SH-SY5Y (cell line): ENCODE measurements at regions not wholly inside any gene's neighbourhood (a gene's known extent, or its start where the extent isn't known, plus 50 kb on each side); places are given as distances from the start of the nearest gene placed in this dataset.

ENCODE experiments used
- GATA2 ChIP-seq: IDR thresholded peaks from 2 replicates; pipeline ENCODE4 v1.6.1; 2011; ENCODE audit warnings: mild to moderate bottlenecking, low read depth, low read length
- GATA3 ChIP-seq: IDR thresholded peaks from 2 replicates; pipeline ENCODE4 v1.6.1; 2011; ENCODE audit warnings: low read depth, mild to moderate bottlenecking, low read length, moderate library complexity

- no peak for TF ChIP-seq GATA3
- TF ChIP-seq GATA2, result no peak
Observed at GRCh38 chr11:19512618-19513017, 200.0 kb upstream of the NAV2 start.

- TF ChIP-seq GATA3, result no peak
- TF ChIP-seq GATA2, result no peak
Observed at GRCh38 chr11:19511413-19512183, 201.0 kb upstream of the NAV2 start.

GRCh38 chr11:19511066-19511412 is 201.6 kb upstream of the NAV2 start:
- TF ChIP-seq GATA2 (no peak), GATA3 (no peak)

- TF ChIP-seq GATA3 (no peak), GATA2 (no peak)
Observed at GRCh38 chr11:19510468-19510867, 202.2 kb upstream of the NAV2 start.

- no peak for TF ChIP-seq GATA2
- no peak for TF ChIP-seq GATA3
Observed at GRCh38 chr11:19509215-19509614, 203.4 kb upstream of the NAV2 start.

- TF ChIP-seq GATA2 (no peak), GATA3 (no peak)
Observed at GRCh38 chr11:19508165-19508564, 204.5 kb upstream of the NAV2 start.

GRCh38 chr11:19506816-19507486 is 205.7 kb upstream of the NAV2 start:
- no peak for TF ChIP-seq GATA3
- no peak for TF ChIP-seq GATA2

- TF ChIP-seq GATA3 (no peak), GATA2 (no peak)
Observed at GRCh38 chr11:19502691-19503253, 209.9 kb upstream of the NAV2 start.

GRCh38 chr11:19501631-19502030 is 211.0 kb upstream of the NAV2 start:
- TF ChIP-seq GATA3 (no peak), GATA2 (no peak)

GRCh38 chr11:19499999-19500398 is 212.6 kb upstream of the NAV2 start:
- TF ChIP-seq GATA3 (no peak), GATA2 (no peak)

- TF ChIP-seq GATA3 (no peak), GATA2 (no peak)
Observed at GRCh38 chr11:19499026-19499669, 213.5 kb upstream of the NAV2 start.

GRCh38 chr11:19493446-19494213 is 219.0 kb upstream of the NAV2 start:
- TF ChIP-seq GATA2 (no peak), GATA3 (no peak)

GRCh38 chr11:19482319-19483100 is 230.1 kb upstream of the NAV2 start:
- TF ChIP-seq GATA3, result no peak
- no peak for TF ChIP-seq GATA2
